ENCODE measurements at regions not wholly inside any gene's neighbourhood (a gene's known extent, or its start where the extent isn't known, plus 50 kb on each side); places are given as distances from the start of the nearest gene placed in this dataset.

GRCh38 chr4:1512738-1513660 lies 106.8 kb upstream of the NKX1-1 start:
- TF ChIP-seq CTCF (IDR thresholded peaks at IDR 0.05; ENCODE audit: low read length) = no peak
- no peak for TF ChIP-seq EZH2 (IDR thresholded peaks at IDR 0.05; ENCODE audit: borderline replicate concordance, low read length)
